Lung (tissue), 11 donors: ENCODE measurements at regions not wholly inside any gene's neighbourhood (a gene's known extent, or its start where the extent isn't known, plus 50 kb on each side); places are given as distances from the start of the nearest gene placed in this dataset.

Experiments
- ATAC-seq: fragments of 200-7000 bp; cut with Tn5 transposase; one replicate; pipeline ENCODE4 v1.9.1; 2020; ENCODE audit warnings: moderate number of reproducible peaks; ENCODE audit not compliant: insufficient read depth, low FRiP score
- DNase-seq, 3 donors: peaks; one replicate each; pipeline ENCODE4 v3.0.0-alpha.2; 2013 to 2017
- H3K27ac ChIP-seq, 2 donors: one replicate each; pipeline ENCODE4 v1.5.1; 2013; ENCODE audit warnings: mild to moderate bottlenecking in 2 of 2, moderate library complexity in 2 of 2, control low read depth in 1 of 2, inconsistent platforms in 1 of 2, low read depth in 1 of 2, low read length in 1 of 2
- H3K27me3 ChIP-seq, 3 donors: one replicate each; pipeline ENCODE4 v1.5.1; 2013; ENCODE audit warnings: low read length in 2 of 3; ENCODE audit not compliant: control insufficient read depth in 3 of 3, insufficient read depth in 3 of 3
- H3K36me3 ChIP-seq, 4 donors: one replicate each; pipeline ENCODE4 v1.5.1; 2013; ENCODE audit warnings: low read length in 4 of 4, mild to moderate bottlenecking in 1 of 4, moderate library complexity in 1 of 4; ENCODE audit not compliant: control insufficient read depth in 4 of 4, insufficient read depth in 4 of 4
- H3K4me1 ChIP-seq, 5 donors: one replicate each; pipeline ENCODE4 v1.5.1; 2013; ENCODE audit warnings: low read length in 5 of 5, mild to moderate bottlenecking in 2 of 5, moderate library complexity in 1 of 5; ENCODE audit not compliant: control insufficient read depth in 5 of 5, insufficient read depth in 5 of 5
- H3K4me3 ChIP-seq: one replicate; pipeline ENCODE4 v1.5.1; 2013; ENCODE audit warnings: mild to moderate bottlenecking, control low read depth, moderate library complexity
- H3K9ac ChIP-seq, 2 donors: one replicate each; pipeline ENCODE4 v1.5.1; 2013; ENCODE audit warnings: low read length in 2 of 2, control low read depth in 1 of 2; ENCODE audit not compliant: insufficient read depth in 1 of 2
- H3K9me3 ChIP-seq, 4 donors: one replicate each; pipeline ENCODE4 v1.5.1; 2013; ENCODE audit warnings: low read length in 3 of 4, mild to moderate bottlenecking in 1 of 4, moderate library complexity in 1 of 4; ENCODE audit not compliant: control insufficient read depth in 4 of 4, insufficient read depth in 3 of 4
- WGBS, 2 donors: extraction: QIAGEN DNeasy Blood & Tissue Kit; methylation state at CpG; one replicate each; pipeline ENCODE4 v1.1.7; 2013; 5-methylcytosine and 5-hydroxymethylcytosine counted together
- TF ChIP-seq, protein P1 (sequence below): IDR thresholded peaks from 2 replicates; pipeline ENCODE4 v1.5.1; 2012; ENCODE audit warnings: mild to moderate bottlenecking; ENCODE audit errors: control extremely low read depth, extremely low read depth
- donor health status: control.
- donor health status: control.
- donor health status: Bipolar disorder and iron deficiency.
- donor health status: healthy.
- donor health status: DM: yes; HTN: yes; CAD: no.

DNA sequence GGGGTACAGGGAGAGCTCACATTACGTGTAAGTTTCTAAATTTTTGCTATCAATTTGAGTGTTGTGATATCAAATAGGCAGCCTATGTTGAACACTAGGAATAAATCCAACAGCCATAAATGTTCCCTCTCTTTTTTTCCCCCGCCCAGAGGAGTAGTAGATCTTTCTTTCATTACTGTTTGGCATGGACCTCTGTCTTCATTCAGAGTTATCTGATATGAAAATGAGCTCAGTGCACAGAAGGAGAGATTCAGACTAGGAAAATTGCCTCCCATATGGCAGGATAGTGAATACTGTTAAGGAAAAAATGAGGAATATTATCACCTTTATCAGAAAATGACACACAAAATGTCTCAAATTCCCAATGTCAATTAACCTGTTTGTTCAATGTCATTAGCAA, 110.0 kb upstream of the EYS start:
- ATAC-seq (no peak), DNase-seq (no peak)
- Histone ChIP-seq H3K9me3 (no peaks in the 10 kb centered on the region), H3K27me3 (no peaks in the 10 kb centered on the region), H3K4me3 (no peak overlapping the region), H3K36me3 (no peaks in the 10 kb centered on the region), H3K4me1 (no peaks in the 10 kb centered on the region), H3K27ac (no peak overlapping the region), H3K9ac (no peak overlapping the region)
- WGBS, 2 donors = 76 to 80% methylated on average over 2 of the region's 2 CpGs
- TF ChIP-seq, protein P1, sequence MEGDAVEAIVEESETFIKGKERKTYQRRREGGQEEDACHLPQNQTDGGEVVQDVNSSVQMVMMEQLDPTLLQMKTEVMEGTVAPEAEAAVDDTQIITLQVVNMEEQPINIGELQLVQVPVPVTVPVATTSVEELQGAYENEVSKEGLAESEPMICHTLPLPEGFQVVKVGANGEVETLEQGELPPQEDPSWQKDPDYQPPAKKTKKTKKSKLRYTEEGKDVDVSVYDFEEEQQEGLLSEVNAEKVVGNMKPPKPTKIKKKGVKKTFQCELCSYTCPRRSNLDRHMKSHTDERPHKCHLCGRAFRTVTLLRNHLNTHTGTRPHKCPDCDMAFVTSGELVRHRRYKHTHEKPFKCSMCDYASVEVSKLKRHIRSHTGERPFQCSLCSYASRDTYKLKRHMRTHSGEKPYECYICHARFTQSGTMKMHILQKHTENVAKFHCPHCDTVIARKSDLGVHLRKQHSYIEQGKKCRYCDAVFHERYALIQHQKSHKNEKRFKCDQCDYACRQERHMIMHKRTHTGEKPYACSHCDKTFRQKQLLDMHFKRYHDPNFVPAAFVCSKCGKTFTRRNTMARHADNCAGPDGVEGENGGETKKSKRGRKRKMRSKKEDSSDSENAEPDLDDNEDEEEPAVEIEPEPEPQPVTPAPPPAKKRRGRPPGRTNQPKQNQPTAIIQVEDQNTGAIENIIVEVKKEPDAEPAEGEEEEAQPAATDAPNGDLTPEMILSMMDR = no peak

DNA sequence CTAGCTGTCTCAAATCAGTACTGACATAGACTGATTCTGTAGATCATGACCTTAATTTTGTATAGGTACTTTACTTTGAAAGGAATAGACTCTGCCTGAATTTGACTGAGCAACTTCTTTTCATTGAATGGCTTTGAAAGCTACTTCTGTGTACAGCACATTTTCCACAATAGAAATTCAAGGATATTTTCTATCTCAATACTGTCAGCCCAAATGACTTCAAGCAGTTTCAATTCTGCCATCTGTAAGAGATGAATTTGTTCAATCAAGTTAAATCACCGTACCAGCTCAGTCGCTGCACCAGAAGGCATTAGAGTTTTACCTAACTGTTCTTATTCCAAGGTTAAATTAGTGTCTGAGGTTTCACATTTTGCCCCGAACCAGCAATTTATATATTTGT, 107.0 kb upstream of the EYS start:
- TF ChIP-seq, protein P1 = no peak
- no peak overlapping the region for H3K9ac ChIP-seq
- ATAC-seq (no peak), DNase-seq (no peak)
- no peak overlapping the region for H3K4me3 ChIP-seq
- H3K9me3 ChIP-seq = no peaks in the 10 kb centered on the region
- no peaks in the 10 kb centered on the region for H3K27me3 ChIP-seq
- H3K4me1 ChIP-seq = no peaks in the 10 kb centered on the region
- H3K36me3 ChIP-seq = no peaks in the 10 kb centered on the region
- H3K27ac ChIP-seq = no peak overlapping the region
- WGBS, 2 donors = 59 to 90% methylated on average over 3 of the region's 3 CpGs

DNA sequence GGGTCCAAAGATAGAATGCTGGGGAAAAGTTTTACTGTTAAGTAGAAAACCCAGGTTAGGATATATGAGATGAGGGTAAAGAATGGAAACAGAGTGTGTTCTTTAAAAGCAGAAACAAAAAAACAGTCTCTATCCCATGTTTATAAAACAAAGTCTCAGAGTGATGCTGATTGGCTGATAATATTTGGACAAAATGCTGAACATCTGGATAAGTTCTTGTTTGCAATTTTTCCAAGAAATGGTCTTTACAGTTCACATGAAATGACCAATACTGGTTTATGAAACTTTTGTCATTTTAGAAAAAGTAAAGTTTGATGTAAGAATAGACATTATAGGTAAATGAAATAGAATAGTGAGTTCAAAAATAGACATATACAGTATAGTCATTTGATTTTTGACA, 96.2 kb upstream of the EYS start:
- TF ChIP-seq, protein P1 = no peak
- Histone ChIP-seq H3K4me3 (no peak overlapping the region), H3K4me1 (no peaks in the 10 kb centered on the region), H3K27ac (no peak overlapping the region), H3K36me3 (no peaks in the 10 kb centered on the region), H3K27me3 (no peaks in the 10 kb centered on the region), H3K9me3 (no peaks in the 10 kb centered on the region), H3K9ac (no peak overlapping the region)
- no peak for ATAC-seq
- peak in 2 of 3 donors; percentile 16 to 18 for DNase-seq

DNA sequence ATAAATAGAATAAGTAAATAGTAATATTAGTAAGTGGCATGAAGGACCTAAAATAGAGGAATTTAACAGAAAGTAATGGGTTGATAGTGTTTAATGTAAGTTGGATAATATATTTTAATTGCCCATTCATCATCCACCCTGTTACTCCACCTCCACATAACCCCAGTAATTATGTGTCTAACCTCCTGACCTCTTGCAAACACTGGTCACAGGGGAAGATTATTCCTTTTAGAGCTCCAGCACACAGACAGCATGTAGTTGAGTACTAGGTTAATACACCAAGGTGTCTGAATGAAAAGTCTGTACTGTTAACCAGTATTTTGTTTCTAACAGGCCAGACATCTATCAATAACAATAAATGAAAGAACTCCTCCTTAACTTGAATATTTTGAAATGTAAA, 92.4 kb upstream of the EYS start:
- TF ChIP-seq, protein P1 = no peak
- H3K4me3 ChIP-seq = no peak overlapping the region
- no peak overlapping the region for H3K9ac ChIP-seq
- ATAC-seq = no peak
- H3K4me1 ChIP-seq = no peaks in the 10 kb centered on the region
- no peaks in the 10 kb centered on the region for H3K36me3 ChIP-seq
- no peaks in the 10 kb centered on the region for H3K27me3 ChIP-seq
- no peak for DNase-seq
- no peaks in the 10 kb centered on the region for H3K9me3 ChIP-seq
- H3K27ac ChIP-seq = no peak overlapping the region
